ENCODE measurements at regions not wholly inside any gene's neighbourhood (a gene's known extent, or its start where the extent isn't known, plus 50 kb on each side); places are given as distances from the start of the nearest gene placed in this dataset.
"Not testable (repeated sequence)": the region's sequence is repeated elsewhere in the genome, so short reads cannot be mapped to it uniquely, and the experiment has no call there.

DNA sequence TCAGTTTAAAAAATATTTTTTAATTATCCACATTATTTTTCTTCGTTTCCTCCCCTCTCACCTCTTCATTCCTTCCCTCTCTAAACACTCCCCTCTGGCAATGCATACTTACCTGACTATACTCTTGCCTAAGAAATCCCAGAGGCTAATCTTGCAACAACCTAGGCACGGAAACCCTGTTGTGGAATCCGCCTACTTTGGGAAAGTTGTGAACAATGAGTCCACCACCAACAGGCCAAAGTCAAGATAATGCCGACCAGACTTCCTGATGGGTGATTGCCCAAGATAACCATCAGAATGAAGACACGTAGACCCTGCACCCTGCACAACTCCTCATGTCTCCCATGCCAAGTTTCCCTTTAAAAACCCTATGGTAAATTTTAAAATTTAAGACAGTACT, 521.5 kb downstream of the KIF20B start:
- no peak for DNase-seq (ENCODE audit: low spot score)
- in situ Hi-C loops (cut with MboI; ENCODE audit: low pct_unique_long_range_greater_than_20kb, low sequenced_read_pairs, unreplicated experiment) = no loop called here
- TF ChIP-seq CTCF (IDR thresholded peaks at IDR 0.05; ENCODE audit: extremely low read depth, insufficient read depth, missing control alignments) = no peak

DNA sequence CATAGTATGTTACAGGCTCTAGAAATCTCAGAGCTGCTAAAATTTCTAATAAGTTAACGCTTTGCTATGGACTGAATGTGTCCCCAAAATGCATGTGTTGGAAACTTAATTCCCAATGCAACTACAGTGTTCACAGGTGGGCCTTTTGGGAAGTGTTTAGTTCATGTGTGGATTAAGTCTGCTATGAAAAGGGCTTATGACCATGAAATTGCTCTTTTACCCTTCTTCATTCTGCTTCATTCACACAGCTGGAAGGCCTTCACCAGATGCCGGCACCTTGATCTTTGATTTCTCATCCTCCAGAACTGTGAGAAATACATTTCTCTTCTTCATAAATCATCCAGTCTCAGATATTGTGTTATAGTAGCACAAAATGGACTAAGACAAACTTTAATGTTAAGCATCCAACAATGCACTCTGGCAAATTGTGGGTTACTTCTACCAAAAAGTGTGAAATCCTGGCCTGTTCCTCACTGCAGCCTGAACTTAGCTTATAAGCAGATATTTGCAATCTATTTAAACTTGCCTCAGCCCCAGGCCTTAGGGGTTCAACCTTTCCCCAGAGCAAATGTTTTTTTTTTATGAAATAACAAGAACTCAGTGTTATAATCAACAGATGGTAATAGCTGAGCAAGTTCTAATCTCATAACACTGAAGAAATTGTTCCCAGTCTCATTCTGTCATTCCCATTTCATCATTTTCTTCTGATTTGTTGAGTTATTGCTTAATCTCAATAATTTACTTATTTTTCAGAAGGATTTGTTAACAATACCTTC, 523.6 kb downstream of the KIF20B start:
- TF ChIP-seq CTCF (IDR thresholded peaks at IDR 0.05; ENCODE audit: extremely low read depth, insufficient read depth, missing control alignments) = no peak
- in situ Hi-C loops (cut with MboI; ENCODE audit: low pct_unique_long_range_greater_than_20kb, low sequenced_read_pairs, unreplicated experiment) = no loop called here

GRCh38 chr10:90226517-90226916, 525.1 kb downstream of the KIF20B start:
- TF ChIP-seq CTCF (IDR thresholded peaks at IDR 0.05; ENCODE audit: extremely low read depth, insufficient read depth, missing control alignments) = no peak
- in situ Hi-C loops (cut with MboI; ENCODE audit: low pct_unique_long_range_greater_than_20kb, low sequenced_read_pairs, unreplicated experiment) = no loop called here
- DNase-seq (ENCODE audit: low spot score) = no peak

More for the DNA sequence above, 523.6 kb downstream of the KIF20B start:
- no peak for DNase-seq (ENCODE audit: low spot score)

DNA sequence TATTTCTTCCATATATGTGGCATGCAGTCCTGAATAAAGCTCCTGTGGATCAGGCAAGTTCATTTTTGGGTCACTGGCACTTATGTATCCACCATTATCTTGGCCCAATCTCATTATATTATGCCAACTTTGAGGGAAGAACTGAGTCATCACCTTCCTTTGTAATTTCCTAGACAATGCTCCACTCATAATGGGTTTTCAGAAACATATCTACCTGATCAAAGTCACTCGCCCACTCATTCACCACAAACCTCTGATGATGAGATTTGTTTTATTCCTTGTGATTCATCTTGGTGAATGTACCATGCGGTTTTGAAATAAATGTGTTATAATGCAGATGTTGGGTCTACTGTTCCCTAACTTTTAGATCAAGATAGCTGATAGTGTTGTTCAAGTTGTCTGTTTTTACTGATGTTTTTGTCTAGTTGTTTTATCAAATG, 525.8 kb downstream of the KIF20B start:
- TF ChIP-seq CTCF (IDR thresholded peaks at IDR 0.05; ENCODE audit: extremely low read depth, insufficient read depth, missing control alignments) = no peak
- in situ Hi-C loops (cut with MboI; ENCODE audit: low pct_unique_long_range_greater_than_20kb, low sequenced_read_pairs, unreplicated experiment) = no loop called here
- no peak for DNase-seq (ENCODE audit: low spot score)

DNA sequence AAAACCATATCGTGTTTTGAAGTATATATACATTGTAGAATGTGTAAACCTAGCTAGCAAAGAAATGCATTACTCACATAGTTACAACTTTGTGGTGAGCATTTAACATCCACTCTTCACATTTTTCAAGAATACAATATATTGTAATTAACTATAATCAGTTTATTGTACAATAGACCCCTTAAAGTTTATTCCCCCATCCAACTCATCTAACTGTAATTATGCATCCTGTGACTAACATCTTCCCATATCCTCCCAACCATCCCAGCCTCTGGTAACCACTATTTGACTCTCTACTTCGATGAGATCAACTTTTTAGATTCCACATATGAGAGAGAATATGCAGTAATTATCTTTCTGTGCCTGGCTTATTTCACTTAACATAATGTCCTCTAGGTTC, 526.4 kb downstream of the KIF20B start:
- TF ChIP-seq CTCF (IDR thresholded peaks at IDR 0.05; ENCODE audit: extremely low read depth, insufficient read depth, missing control alignments) = no peak
- DNase-seq (ENCODE audit: low spot score) = no peak
- in situ Hi-C loops (cut with MboI; ENCODE audit: low pct_unique_long_range_greater_than_20kb, low sequenced_read_pairs, unreplicated experiment) = no loop called here

GRCh38 chr10:90229486-90229885, 528.1 kb downstream of the KIF20B start:
- DNase-seq (ENCODE audit: low spot score) = no peak
- TF ChIP-seq CTCF (IDR thresholded peaks at IDR 0.05; ENCODE audit: extremely low read depth, insufficient read depth, missing control alignments) = no peak
- in situ Hi-C loops (cut with MboI; ENCODE audit: low pct_unique_long_range_greater_than_20kb, low sequenced_read_pairs, unreplicated experiment) = no loop called here

- in situ Hi-C loops (cut with MboI; ENCODE audit: low pct_unique_long_range_greater_than_20kb, low sequenced_read_pairs, unreplicated experiment); DNase-seq (ENCODE audit: low spot score): not testable (repeated sequence)
Measured at GRCh38 chr10:90233805-90234204, 532.4 kb downstream of the KIF20B start.
